IMR-90 (cell line): ENCODE measurements at regions not wholly inside any gene's neighbourhood (a gene's known extent, or its start where the extent isn't known, plus 50 kb on each side); places are given as distances from the start of the nearest gene placed in this dataset.

Experiments used
- ATAC-seq: fragments of 200-7000 bp; cut with Tn5 transposase; 2 replicates; pipeline ENCODE4 v1.9.1; 2020; ENCODE audit warnings: low read depth, mild to moderate bottlenecking, moderate library complexity
- BruUV-seq: library from RNA; stranded (reverse); fragments of 400-500 nt; replicated peaks from 2 replicates; lab custom pipeline; 2021; lab: Mats Ljungman, UMichigan
- CTCF ChIA-PET: fragments of 300-600 bp; formaldehyde crosslinking; extraction: SDS; loops from one replicate; lab custom pipeline; 2021; ENCODE audit warnings: antibody characterized with exemption; lab: Yijun Ruan, JAX
- POLR2A ChIA-PET: fragments of 300-600 bp; sonication (Branson Sonifier 250); formaldehyde crosslinking; loops from one replicate; lab custom pipeline; 2022; ENCODE audit warnings: antibody characterized with exemption; ENCODE audit not compliant: unreplicated experiment; lab: Charles Lee
- DNase-seq: peaks from one replicate; pipeline ENCODE4 v3.0.0; 2013
- H2AFZ ChIP-seq: replicated peaks from 2 replicates; pipeline ENCODE3; 2013; ENCODE audit warnings: low read length, mild to moderate bottlenecking; ENCODE audit not compliant: poor library complexity
- H2AK5ac ChIP-seq: 2 replicates; pipeline ENCODE4 v1.6.1; 2013; ENCODE audit warnings: low read depth, low read length, inconsistent platforms
- H2AK9ac ChIP-seq: replicated peaks from 2 replicates; pipeline ENCODE3; 2013; ENCODE audit warnings: mild to moderate bottlenecking, low read depth, low read length, moderate library complexity; ENCODE audit not compliant: poor library complexity
- H2BK120ac ChIP-seq: 2 replicates; pipeline ENCODE4 v1.6.1; 2013; ENCODE audit warnings: low read depth, low read length, inconsistent platforms
- H2BK15ac ChIP-seq: 3 replicates; pipeline ENCODE4 v1.6.1; 2013; ENCODE audit warnings: low read depth, low read length, inconsistent platforms
- H2BK20ac ChIP-seq: 2 replicates; pipeline ENCODE4 v1.6.1; 2013; ENCODE audit warnings: low read depth, mild to moderate bottlenecking, inconsistent platforms, low read length, moderate library complexity
- H2BK5ac ChIP-seq: 2 replicates; pipeline ENCODE4 v1.6.1; 2013; ENCODE audit warnings: mild to moderate bottlenecking, low read depth, low read length, inconsistent platforms; ENCODE audit not compliant: poor library complexity, severe bottlenecking
- H3K14ac ChIP-seq: replicated peaks from 2 replicates; pipeline ENCODE4 v1.6.1; 2013; ENCODE audit warnings: low read depth, low read length, inconsistent platforms
- H3K18ac ChIP-seq: 2 replicates; pipeline ENCODE4 v1.6.1; 2013; ENCODE audit warnings: low read depth, low read length, control low read depth
- H3K23ac ChIP-seq: 2 replicates; pipeline ENCODE4 v1.6.1; 2013; ENCODE audit warnings: low read depth, low read length, inconsistent platforms
- H3K27ac ChIP-seq: 2 replicates; pipeline ENCODE4 v1.5.1; 2013; ENCODE audit warnings: mild to moderate bottlenecking, control low read depth, low read length; ENCODE audit not compliant: insufficient read depth
- H3K27me3 ChIP-seq: 2 replicates; pipeline ENCODE4 v1.6.1; 2013; ENCODE audit warnings: low read length; ENCODE audit not compliant: control insufficient read depth, insufficient read depth
- H3K36me3 ChIP-seq: 2 replicates; pipeline ENCODE4 v1.6.1; 2013; ENCODE audit warnings: low read length, mixed read lengths; ENCODE audit not compliant: control insufficient read depth, insufficient read depth
- H3K4ac ChIP-seq: 2 replicates; pipeline ENCODE4 v1.6.1; 2013; ENCODE audit warnings: low read depth, low read length, inconsistent platforms
- H3K4me1 ChIP-seq: 2 replicates; pipeline ENCODE4 v1.6.1; 2013; ENCODE audit warnings: low read length, mixed read lengths; ENCODE audit not compliant: control insufficient read depth, insufficient read depth
- H3K4me2 ChIP-seq: 2 replicates; pipeline ENCODE4 v1.6.1; 2013; ENCODE audit warnings: low read depth, mild to moderate bottlenecking, control low read depth, low read length, moderate library complexity
- H3K4me3 ChIP-seq: 2 replicates; pipeline ENCODE4 v1.5.1; 2013; ENCODE audit warnings: low read depth, mild to moderate bottlenecking, control low read depth, low read length, moderate library complexity; ENCODE audit not compliant: insufficient read depth
- H3K56ac ChIP-seq: 2 replicates; pipeline ENCODE4 v1.6.1; 2013; ENCODE audit warnings: low read length, inconsistent platforms; ENCODE audit not compliant: insufficient read depth; ENCODE audit errors: extremely low read depth
- H3K79me1 ChIP-seq, 2 experiments: 2 replicates each; pipeline ENCODE4 v1.6.1; 2013; ENCODE audit warnings: low read length in 2 of 2, inconsistent platforms in 1 of 2, low read depth in 1 of 2
- H3K9ac ChIP-seq: 2 replicates; pipeline ENCODE4 v1.6.1; 2013; ENCODE audit warnings: low read depth, low read length, control low read depth
- H3K9me1 ChIP-seq: 2 replicates; pipeline ENCODE4 v1.6.1; 2013; ENCODE audit warnings: low read length, inconsistent platforms; ENCODE audit not compliant: insufficient read depth
- H3K9me3 ChIP-seq: 2 replicates; pipeline ENCODE4 v1.6.1; 2013; ENCODE audit warnings: low read length; ENCODE audit not compliant: control insufficient read depth, insufficient read depth
- H4K20me1 ChIP-seq: 2 replicates; pipeline ENCODE4 v1.6.1; 2013; ENCODE audit warnings: low read length, inconsistent platforms; ENCODE audit not compliant: insufficient read depth
- H4K5ac ChIP-seq: 2 replicates; pipeline ENCODE4 v1.6.1; 2013; ENCODE audit warnings: mild to moderate bottlenecking, low read depth, low read length, control low read depth
- H4K8ac ChIP-seq, 2 experiments: 2 replicates each; pipeline ENCODE4 v1.6.1; 2013; ENCODE audit warnings: low read depth in 2 of 2, low read length in 2 of 2, control low read depth in 1 of 2, inconsistent platforms in 1 of 2
- H4K91ac ChIP-seq: 2 replicates; pipeline ENCODE4 v1.6.1; 2013; ENCODE audit warnings: low read depth, low read length, inconsistent platforms; ENCODE audit not compliant: insufficient read depth
- WGBS, 2 experiments: methylation state at CpG; one replicate each; pipeline versions ENCODE4 v1.1.5 to v1.1.7; 2013; ENCODE audit warnings: missing lambda C conversion rate in 2 of 2; ENCODE audit not compliant: insufficient read length in 1 of 2; ENCODE audit errors: extremely low coverage in 2 of 2; 5-methylcytosine and 5-hydroxymethylcytosine counted together
- dilution Hi-C: fragments of 300-500 bp; cut with HindIII; formaldehyde crosslinking; loops from one replicate; pipeline ENCODE4 v1.14.3; 2018; ENCODE audit warnings: low sequenced_read_pairs; ENCODE audit not compliant: unreplicated experiment
- in situ Hi-C: fragments of 300-500 bp; cut with MboI; formaldehyde crosslinking; loops from 3 replicates; pipeline ENCODE4 v1.14.3; 2019; ENCODE audit warnings: low sequenced_read_pairs, inconsistent platforms, mixed read lengths
- intact Hi-C: fragments of 100-400 bp; cut with micrococcal nuclease; formaldehyde crosslinking; loops from 2 replicates; pipeline ENCODE4 v1.10.0; 2022
- TF ChIP-seq, protein P1 (sequence below): fragments of 150-350 bp; IDR thresholded peaks from 2 replicates; pipeline ENCODE4 v1.6.1; 2017; ENCODE audit warnings: mild to moderate bottlenecking, antibody characterized with exemption, low read length, low read depth

DNA sequence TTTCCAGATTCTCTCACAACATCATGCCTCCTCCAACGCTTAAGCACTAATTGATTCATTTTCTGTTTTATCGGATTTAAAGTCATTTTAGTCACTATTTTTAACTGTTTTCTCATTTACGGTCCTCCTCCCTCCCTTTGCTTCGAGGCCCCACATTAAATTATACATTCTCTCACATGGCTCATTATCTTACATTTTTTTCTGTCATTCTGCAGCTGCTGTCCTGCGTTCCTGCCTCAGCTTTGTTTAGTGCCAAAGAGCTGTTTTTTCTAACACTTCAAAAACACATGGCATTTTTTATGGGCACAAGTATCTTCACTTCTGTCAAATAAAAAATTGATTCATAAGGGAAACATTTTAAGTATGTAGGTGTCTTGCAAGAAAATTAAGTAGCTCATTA, 130.1 kb upstream of the FST start:
- dilution Hi-C loops: no loop called here
- Histone ChIP-seq H3K36me3 (no peaks in the 10 kb centered on the region), H3K14ac (0 out of 2 replicates have a peak overlapping the region, but pooled peaks have one; percentile 34), H3K4me1 (peaks cover 6% of the 10 kb centered on the region; the same call in 1 of the 2 replicates), H3K4ac (peak overlapping the region; percentile 34), H3K4me2 (no peak overlapping the region), H2AFZ (no peak overlapping the region), H2AK5ac (no peak overlapping the region), H3K9me1 (no peaks in the 10 kb centered on the region), H3K4me3 (no peak overlapping the region), H2BK15ac (peak overlapping the region; percentile 80; the same call in 2 of the 3 replicates), H3K9me3 (no peaks in the 10 kb centered on the region; the same call in 1 of the 2 replicates), H4K91ac (no peak overlapping the region; the same call in 1 of the 2 replicates), H3K27me3 (no peaks in the 10 kb centered on the region), H2AK9ac (no peak overlapping the region), H4K20me1 (no peaks in the 10 kb centered on the region), H4K5ac (peak overlapping the region; percentile 33; the same call in 1 of the 2 replicates), H3K23ac (no peak overlapping the region), H2BK120ac (peak overlapping the region; percentile 28; the same call in 1 of the 2 replicates), H3K18ac (peak overlapping the region; percentile 27; the same call in 1 of the 2 replicates), H2BK20ac (peak overlapping the region; percentile 27; the same call in 1 of the 2 replicates), H2BK5ac (no peak overlapping the region), H3K27ac (no peak overlapping the region), H3K56ac (no peak overlapping the region), H3K9ac (no peak overlapping the region), H4K8ac (peak overlapping the region in 1 of 2 experiments; percentile 43; a peak in 2 of 4 replicates), H3K79me1 (no peaks in the 10 kb centered on the region)
- no TSS peak for BruUV-seq
- in situ Hi-C loops: no loop called here
- DNase-seq: no peak
- ChIA-PET CTCF (interaction anchor here (0.6 kb wide), 1 partner anchor 327 kb away, joined by 3 read pairs; no protein-coding TSS in a partner anchor), POLR2A (no interaction called here)
- intact Hi-C loops: no loop called here
- TF ChIP-seq, protein P1, sequence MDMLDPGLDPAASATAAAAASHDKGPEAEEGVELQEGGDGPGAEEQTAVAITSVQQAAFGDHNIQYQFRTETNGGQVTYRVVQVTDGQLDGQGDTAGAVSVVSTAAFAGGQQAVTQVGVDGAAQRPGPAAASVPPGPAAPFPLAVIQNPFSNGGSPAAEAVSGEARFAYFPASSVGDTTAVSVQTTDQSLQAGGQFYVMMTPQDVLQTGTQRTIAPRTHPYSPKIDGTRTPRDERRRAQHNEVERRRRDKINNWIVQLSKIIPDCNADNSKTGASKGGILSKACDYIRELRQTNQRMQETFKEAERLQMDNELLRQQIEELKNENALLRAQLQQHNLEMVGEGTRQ: no peak
- 62% methylated on average over 3 of the region's 5 CpGs; no CpG with 5 or more reads in 1 of the 2 experiments for WGBS, 2 experiments
- ATAC-seq: no peak
